CD4-positive, alpha-beta T cell treated with Interleukin-21 for 1 hour (primary cell): ENCODE measurements at regions not wholly inside any gene's neighbourhood (a gene's known extent, or its start where the extent isn't known, plus 50 kb on each side); places are given as distances from the start of the nearest gene placed in this dataset.

ENCODE experiments used
- DNase-seq: peaks from one replicate; pipeline ENCODE4 v3.0.0-alpha.2; 2020

GRCh38 chr14:76948213-76948947 lies 80.1 kb downstream of the IRF2BPL start:
- no peak for DNase-seq

GRCh38 chr14:76947838-76948184 lies 80.7 kb downstream of the IRF2BPL start:
- no peak for DNase-seq

- DNase-seq, result peak; percentile 84
These were observed 81.2 kb downstream of the IRF2BPL start for GRCh38 chr14:76947078-76947837.

GRCh38 chr14:76946753-76947077 lies 81.8 kb downstream of the IRF2BPL start:
- DNase-seq, result no peak

GRCh38 chr14:76943072-76943471 lies 85.4 kb downstream of the IRF2BPL start:
- DNase-seq, result no peak

GRCh38 chr14:76941946-76942805 lies 86.3 kb downstream of the IRF2BPL start:
- no peak for DNase-seq

- DNase-seq, result no peak
These were observed 87.0 kb downstream of the IRF2BPL start for GRCh38 chr14:76941544-76941943.

- no peak for DNase-seq
These were observed 88.3 kb downstream of the IRF2BPL start for GRCh38 chr14:76940021-76940760.

- DNase-seq, result no peak
These were observed 89.3 kb downstream of the IRF2BPL start for GRCh38 chr14:76939015-76939742.

- no peak for DNase-seq
These were observed 90.4 kb downstream of the IRF2BPL start for GRCh38 chr14:76938092-76938500.

- DNase-seq, result no peak
These were observed 91.1 kb downstream of the IRF2BPL start for GRCh38 chr14:76937181-76938091.

GRCh38 chr14:76936483-76936882 lies 92.0 kb downstream of the IRF2BPL start:
- no peak for DNase-seq

GRCh38 chr14:76933515-76933914 lies 95.0 kb downstream of the IRF2BPL start:
- DNase-seq, result no peak

GRCh38 chr14:76931631-76932402 lies 96.7 kb downstream of the IRF2BPL start:
- DNase-seq, result no peak

GRCh38 chr14:76930549-76930948 lies 98.0 kb downstream of the IRF2BPL start:
- DNase-seq, result peak; percentile 28

- peak; percentile 77 for DNase-seq
These were observed 98.6 kb downstream of the IRF2BPL start for GRCh38 chr14:76929927-76930326.

GRCh38 chr14:76927971-76928700 lies 100.4 kb downstream of the IRF2BPL start:
- DNase-seq, result no peak

GRCh38 chr14:76926521-76927251 lies 100.5 kb downstream of the LRRC74A start:
- DNase-seq, result peak; percentile 87

- DNase-seq, result no peak
These were observed 98.9 kb downstream of the LRRC74A start for GRCh38 chr14:76925097-76925441.
